Activated T-cell treated with anti-CD3 and anti-CD28 coated beads, Interleukin-2, amount 50 U/mL, for 4 hours (primary cell): ENCODE measurements at regions not wholly inside any gene's neighbourhood (a gene's known extent, or its start where the extent isn't known, plus 50 kb on each side); places are given as distances from the start of the nearest gene placed in this dataset.

Experiments
- ATAC-seq, 2 donors: fragments of 200-7000 bp; cut with Tn5 transposase; one replicate each; pipeline ENCODE4 v1.10.0; 2021
- DNase-seq: peaks from one replicate; pipeline ENCODE4 v3.0.0-alpha.2; 2020
- H3K27me3 Mint-ChIP-seq: one replicate; pipeline ENCODE4 v1.8.0; 2021; ENCODE audit warnings: low read depth, mixed read lengths
- H3K36me3 Mint-ChIP-seq: one replicate; pipeline ENCODE4 v1.8.0; 2022; ENCODE audit warnings: mixed read lengths; ENCODE audit not compliant: insufficient read depth
- H3K4me1 Mint-ChIP-seq: one replicate; pipeline ENCODE4 v1.8.0; 2021; ENCODE audit warnings: low read depth, mixed read lengths
- H3K4me3 Mint-ChIP-seq: one replicate; pipeline ENCODE4 v1.8.0; 2021; ENCODE audit warnings: mild to moderate bottlenecking, moderate library complexity, mixed read lengths
- H3K9me3 Mint-ChIP-seq: one replicate; pipeline ENCODE4 v1.8.0; 2021; ENCODE audit warnings: mixed read lengths

DNA sequence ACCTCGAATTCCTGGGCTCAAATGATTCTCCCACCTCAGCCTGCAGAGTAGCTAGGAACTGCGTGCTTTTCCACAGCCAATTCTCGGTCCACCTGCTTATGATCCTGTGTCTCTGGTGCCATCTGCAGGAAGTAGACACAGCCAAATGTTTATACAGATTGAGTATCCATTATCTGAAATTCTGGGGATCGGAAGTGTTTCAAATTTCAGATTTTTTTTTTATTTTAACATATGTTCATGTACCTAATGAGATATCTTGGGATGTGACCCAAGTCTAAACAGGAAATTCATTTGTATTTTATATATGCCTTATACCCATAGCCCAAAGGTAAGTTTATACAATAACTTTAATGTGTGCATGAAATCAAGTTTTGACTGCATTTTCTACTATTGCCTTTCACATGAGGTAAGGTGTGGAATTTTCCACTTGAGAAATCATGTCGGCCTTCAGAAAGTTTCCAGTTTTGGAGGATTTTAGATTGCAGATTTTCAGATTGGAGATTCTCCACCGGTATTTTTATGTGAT, 89.5 kb downstream of the ESM1 start:
- no peaks in the 10 kb centered on the region for H3K9me3 Mint-ChIP-seq
- no peak for DNase-seq
- H3K4me3 Mint-ChIP-seq = peak overlapping the region; percentile 31
- peak in 1 of 2 donors; percentile 18 for ATAC-seq
- H3K27me3 Mint-ChIP-seq = peaks cover 33% of the 10 kb centered on the region
- H3K36me3 Mint-ChIP-seq = no peaks in the 10 kb centered on the region
- H3K4me1 Mint-ChIP-seq = peaks cover 5% of the 10 kb centered on the region

DNA sequence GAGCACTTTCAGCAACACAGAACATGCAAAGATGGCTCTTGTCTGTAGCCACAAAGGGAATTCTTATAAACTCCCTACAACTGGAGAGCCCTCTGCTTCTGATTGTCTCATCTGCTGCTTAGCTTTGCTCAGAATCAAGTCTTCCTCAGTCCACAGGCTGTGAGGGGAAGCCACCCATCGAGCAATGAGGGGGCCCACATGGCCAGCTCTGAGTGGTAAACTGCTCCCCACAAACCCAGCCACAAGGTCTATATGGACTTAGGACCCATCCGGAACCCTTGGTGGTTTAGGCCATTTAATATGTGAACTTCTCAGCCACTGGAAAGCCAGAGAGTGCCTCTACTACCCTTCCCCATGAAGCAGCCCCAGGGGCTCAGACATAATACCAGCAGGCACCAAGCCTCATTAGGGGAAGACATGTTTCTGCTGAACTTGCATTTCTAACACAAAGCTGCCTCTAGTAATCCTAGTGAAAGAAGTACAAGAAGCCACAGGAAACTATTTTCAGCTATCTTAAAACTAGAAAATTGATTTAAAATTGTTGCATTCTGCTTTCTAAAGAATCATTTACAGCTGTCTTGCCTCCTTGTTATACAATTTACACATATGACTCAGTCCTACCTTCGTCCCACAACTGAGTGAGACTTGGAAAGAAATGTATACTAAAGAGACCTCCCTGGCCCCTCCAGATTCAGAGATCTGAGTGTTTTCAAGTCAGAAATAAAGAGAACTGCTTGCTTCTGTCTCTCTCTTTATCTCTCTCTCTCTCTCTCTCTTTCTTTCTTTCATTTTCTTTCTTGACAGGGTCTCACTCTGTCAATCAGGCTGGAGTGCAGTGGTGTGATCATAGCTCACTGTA, 90.2 kb downstream of the ESM1 start:
- peaks cover 35% of the 10 kb centered on the region for H3K27me3 Mint-ChIP-seq
- ATAC-seq (peak; percentile 66 to 75), DNase-seq (no peak)
- H3K9me3 Mint-ChIP-seq = no peaks in the 10 kb centered on the region
- H3K4me3 Mint-ChIP-seq = peak overlapping the region; percentile 31
- H3K36me3 Mint-ChIP-seq = no peaks in the 10 kb centered on the region
- peaks cover 5% of the 10 kb centered on the region for H3K4me1 Mint-ChIP-seq

GRCh38 chr5:54889826-54890225, 95.6 kb downstream of the ESM1 start:
- ATAC-seq (no peak), DNase-seq (no peak)
- H3K4me1 Mint-ChIP-seq = no peaks in the 10 kb centered on the region
- no peaks in the 10 kb centered on the region for H3K36me3 Mint-ChIP-seq
- H3K4me3 Mint-ChIP-seq = no peak overlapping the region
- no peaks in the 10 kb centered on the region for H3K9me3 Mint-ChIP-seq
- H3K27me3 Mint-ChIP-seq = peaks cover 40% of the 10 kb centered on the region

DNA sequence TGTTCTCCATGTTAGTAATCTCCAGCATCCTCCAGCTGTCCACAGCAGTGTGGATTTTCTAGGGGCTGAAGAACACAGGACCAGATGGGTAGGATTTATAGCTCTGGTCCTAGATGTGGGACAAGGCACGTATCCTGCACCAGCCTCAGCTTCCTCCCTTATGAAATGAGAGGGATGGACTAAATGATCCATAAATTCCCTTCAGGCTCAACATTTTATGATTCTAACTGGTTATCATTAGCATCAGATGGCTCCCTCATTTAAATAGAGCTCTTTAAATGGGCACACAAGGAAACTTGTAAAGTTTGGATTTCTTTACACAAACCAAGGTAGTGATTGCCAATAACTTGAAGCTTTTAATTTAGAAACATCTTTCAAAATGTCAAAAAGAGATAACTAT, 97.7 kb downstream of the ESM1 start:
- no peak for ATAC-seq
- no peaks in the 10 kb centered on the region for H3K9me3 Mint-ChIP-seq

DNA sequence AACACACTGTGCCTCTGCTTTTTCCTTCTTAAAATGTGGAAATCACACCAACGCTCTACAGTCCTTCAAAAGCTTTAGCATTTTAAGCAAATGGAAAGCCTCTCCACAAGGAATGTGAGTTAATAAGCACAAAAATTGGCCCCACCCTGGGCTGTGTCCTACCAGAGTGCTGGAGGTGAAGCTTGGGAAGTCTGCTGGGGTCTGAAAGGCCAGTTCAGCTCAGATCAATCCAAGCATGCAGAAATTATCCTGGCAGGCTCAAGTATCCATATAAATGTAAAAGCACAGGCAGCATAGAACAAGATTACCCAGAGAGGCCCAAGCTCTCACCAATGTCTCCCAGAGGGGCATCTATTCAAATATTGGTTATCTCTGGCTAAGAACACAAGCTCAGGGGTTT, 98.5 kb downstream of the ESM1 start:
- Mint-ChIP-seq H3K36me3 (no peaks in the 10 kb centered on the region), H3K9me3 (no peaks in the 10 kb centered on the region), H3K4me1 (peaks cover 10% of the 10 kb centered on the region), H3K4me3 (no peak overlapping the region), H3K27me3 (peaks cover 57% of the 10 kb centered on the region)
- DNase-seq (no peak), ATAC-seq (no peak)

More for the DNA sequence above, 97.7 kb downstream of the ESM1 start:
- Mint-ChIP-seq H3K27me3 (peaks cover 52% of the 10 kb centered on the region), H3K4me1 (peaks cover 10% of the 10 kb centered on the region), H3K36me3 (no peaks in the 10 kb centered on the region), H3K4me3 (no peak overlapping the region)
- DNase-seq = no peak

DNA sequence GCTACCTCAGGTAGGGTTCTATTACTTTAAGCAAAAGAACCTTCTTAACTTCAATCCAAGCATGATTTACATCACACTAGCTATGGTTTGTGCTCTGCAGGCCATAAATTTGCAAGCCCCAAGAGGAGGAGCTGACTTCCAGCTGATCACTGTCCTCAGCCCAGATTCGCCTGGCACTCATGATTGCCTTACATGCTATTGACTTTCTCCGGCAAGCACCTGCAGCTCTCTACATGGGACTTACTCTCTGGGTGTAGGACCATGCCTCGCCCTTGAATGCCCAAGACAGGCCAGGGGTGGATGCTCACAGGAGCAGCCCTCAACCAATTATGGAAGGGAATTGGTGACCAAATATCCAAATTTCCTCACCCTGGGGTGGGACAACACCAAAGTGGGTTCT, 99.8 kb downstream of the ESM1 start:
- no peaks in the 10 kb centered on the region for H3K36me3 Mint-ChIP-seq
- no peak for ATAC-seq
- H3K4me3 Mint-ChIP-seq = no peak overlapping the region

DNA sequence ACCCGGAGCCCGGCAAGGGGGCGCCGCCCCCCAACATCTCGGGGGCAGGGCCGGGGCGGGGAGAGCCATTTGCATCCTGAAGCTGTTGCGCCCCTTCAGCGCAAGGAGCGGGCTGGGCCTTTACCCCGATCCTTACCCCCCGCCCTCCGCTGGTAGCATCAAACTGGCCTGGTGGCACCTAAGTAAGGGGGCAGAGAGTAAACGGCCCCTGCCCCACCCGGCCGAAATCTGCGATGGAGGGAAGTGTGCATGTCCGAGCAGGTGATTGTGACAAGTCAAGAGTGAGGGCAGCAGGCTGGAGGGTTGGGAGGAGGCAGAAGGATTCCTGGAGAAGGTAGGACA, 101.2 kb downstream of the ESM1 start:
- Mint-ChIP-seq H3K27me3 (peaks cover 55% of the 10 kb centered on the region), H3K4me3 (peak overlapping the region; percentile 8), H3K9me3 (peaks cover 7% of the 10 kb centered on the region), H3K36me3 (no peaks in the 10 kb centered on the region), H3K4me1 (peaks cover 15% of the 10 kb centered on the region)
- DNase-seq (no peak), ATAC-seq (no peak)

More for the DNA sequence above, 99.8 kb downstream of the ESM1 start:
- H3K9me3 Mint-ChIP-seq = peaks cover 4% of the 10 kb centered on the region
- H3K4me1 Mint-ChIP-seq = peaks cover 15% of the 10 kb centered on the region
- peaks cover 56% of the 10 kb centered on the region for H3K27me3 Mint-ChIP-seq
- DNase-seq = no peak

GRCh38 chr5:54883374-54884194, 101.8 kb downstream of the ESM1 start:
- peak; percentile 59 to 65 for ATAC-seq
- peak overlapping the region; percentile 75 for H3K4me3 Mint-ChIP-seq
- DNase-seq = no peak
- H3K36me3 Mint-ChIP-seq = no peaks in the 10 kb centered on the region
- peaks cover 15% of the 10 kb centered on the region for H3K4me1 Mint-ChIP-seq
- H3K27me3 Mint-ChIP-seq = peaks cover 54% of the 10 kb centered on the region
- peaks cover 7% of the 10 kb centered on the region for H3K9me3 Mint-ChIP-seq

GRCh38 chr5:54882841-54883240, 102.6 kb downstream of the ESM1 start:
- peaks cover 7% of the 10 kb centered on the region for H3K9me3 Mint-ChIP-seq
- H3K4me3 Mint-ChIP-seq = peak overlapping the region; percentile 75
- ATAC-seq = no peak
- no peak for DNase-seq
- H3K36me3 Mint-ChIP-seq = no peaks in the 10 kb centered on the region
- H3K4me1 Mint-ChIP-seq = peaks cover 15% of the 10 kb centered on the region
- peaks cover 54% of the 10 kb centered on the region for H3K27me3 Mint-ChIP-seq

DNA sequence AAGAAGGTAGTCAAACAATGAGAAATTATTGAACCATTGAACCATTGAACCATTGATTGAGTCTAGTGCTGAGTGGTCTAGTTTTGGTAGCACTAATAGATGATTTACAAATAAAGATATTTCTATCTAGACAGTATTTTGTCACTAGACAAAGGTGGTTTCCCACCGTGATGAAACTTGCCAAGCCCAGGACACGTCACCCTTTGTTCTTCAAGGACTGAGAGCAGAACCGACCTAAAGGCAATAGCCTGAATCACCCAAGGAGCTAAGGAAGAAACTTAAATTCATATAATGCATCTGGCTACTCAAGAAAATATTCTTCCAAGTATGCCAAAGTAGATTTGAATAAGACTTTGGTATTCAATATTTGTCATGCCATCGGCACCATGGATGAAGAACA, 103.3 kb downstream of the ESM1 start:
- Mint-ChIP-seq H3K27me3 (peaks cover 54% of the 10 kb centered on the region), H3K36me3 (no peaks in the 10 kb centered on the region), H3K9me3 (peaks cover 7% of the 10 kb centered on the region), H3K4me3 (no peak overlapping the region), H3K4me1 (peaks cover 15% of the 10 kb centered on the region)
- DNase-seq (no peak), ATAC-seq (no peak)

GRCh38 chr5:54881286-54882005, 103.9 kb downstream of the ESM1 start:
- no peaks in the 10 kb centered on the region for H3K36me3 Mint-ChIP-seq
- no peak overlapping the region for H3K4me3 Mint-ChIP-seq
- peaks cover 7% of the 10 kb centered on the region for H3K9me3 Mint-ChIP-seq
- peak in 1 of 2 donors; percentile 47 for ATAC-seq
- no peak for DNase-seq
- peaks cover 15% of the 10 kb centered on the region for H3K4me1 Mint-ChIP-seq
- peaks cover 53% of the 10 kb centered on the region for H3K27me3 Mint-ChIP-seq

DNA sequence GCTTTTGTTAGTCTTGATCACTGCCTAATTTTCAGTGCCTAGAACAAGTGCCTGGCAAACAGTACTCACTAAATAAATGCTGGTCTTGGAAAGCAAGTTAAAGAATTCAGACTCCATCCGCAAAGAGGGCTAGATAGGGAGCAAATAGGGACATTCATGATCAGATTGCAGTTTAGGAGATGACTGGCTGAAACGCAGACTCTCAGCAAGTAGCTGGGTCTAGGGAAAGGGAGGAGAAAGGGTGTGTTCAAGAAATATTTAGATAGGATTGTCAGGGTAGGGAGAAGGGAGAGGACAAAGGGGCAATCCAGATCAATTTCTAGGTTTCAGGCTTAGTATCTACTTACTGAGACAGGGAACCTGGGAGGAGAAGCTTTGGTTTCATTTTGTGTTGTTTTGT, 108.4 kb downstream of the ESM1 start:
- Mint-ChIP-seq H3K36me3 (no peaks in the 10 kb centered on the region), H3K4me1 (peaks cover 9% of the 10 kb centered on the region), H3K27me3 (peaks cover 23% of the 10 kb centered on the region), H3K9me3 (peaks cover 7% of the 10 kb centered on the region), H3K4me3 (no peak overlapping the region)
- ATAC-seq (no peak), DNase-seq (no peak)

GRCh38 chr5:54876556-54876955, 108.8 kb downstream of the ESM1 start:
- ATAC-seq = no peak
- Mint-ChIP-seq H3K36me3 (no peaks in the 10 kb centered on the region), H3K4me3 (no peak overlapping the region), H3K9me3 (peaks cover 7% of the 10 kb centered on the region), H3K4me1 (peaks cover 6% of the 10 kb centered on the region), H3K27me3 (peaks cover 23% of the 10 kb centered on the region)
- no peak for DNase-seq

DNA sequence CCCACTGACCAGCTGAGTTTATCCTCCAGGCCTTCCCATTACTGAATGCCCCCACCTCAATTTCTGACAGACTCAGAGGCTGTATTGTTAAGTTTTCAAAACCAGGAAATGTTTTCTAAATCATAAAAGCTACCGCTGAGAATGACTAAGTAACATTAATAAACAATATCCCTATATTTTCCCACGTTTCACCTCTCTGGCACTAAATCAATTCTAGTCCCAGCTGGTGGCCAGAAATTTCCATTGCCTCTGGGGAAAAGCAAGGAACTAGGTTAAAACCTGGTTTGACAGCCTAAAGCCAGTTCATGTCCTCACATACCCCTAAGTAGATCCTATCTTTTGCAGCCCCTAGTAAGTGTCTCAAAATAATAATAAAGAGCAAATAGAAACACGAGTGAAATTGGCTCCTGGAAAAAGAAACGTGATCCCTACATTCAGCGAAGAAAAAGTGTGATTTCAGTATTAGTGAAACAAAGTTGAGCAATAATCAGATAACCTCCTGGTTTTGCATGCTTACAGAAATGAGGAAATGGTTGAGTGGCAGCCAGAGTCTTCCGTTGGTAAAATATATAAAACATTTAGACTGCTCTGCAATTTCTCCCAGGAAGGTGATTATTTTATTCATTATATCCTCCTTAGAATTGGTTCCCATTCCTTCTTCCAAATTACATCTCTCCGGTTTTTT, 110.9 kb downstream of the ESM1 start:
- Mint-ChIP-seq H3K36me3 (no peaks in the 10 kb centered on the region), H3K9me3 (no peaks in the 10 kb centered on the region), H3K27me3 (peaks cover 27% of the 10 kb centered on the region), H3K4me3 (no peak overlapping the region), H3K4me1 (peaks cover 6% of the 10 kb centered on the region)
- no peak for ATAC-seq
- DNase-seq = no peak
